Uterus (tissue), 2 donors: ENCODE measurements at regions not wholly inside any gene's neighbourhood (a gene's known extent, or its start where the extent isn't known, plus 50 kb on each side); places are given as distances from the start of the nearest gene placed in this dataset.
"Not testable (repeated sequence)": the region's sequence is repeated elsewhere in the genome, so short reads cannot be mapped to it uniquely, and the experiment has no call there.

ENCODE experiments used
- CTCF ChIP-seq, 4 experiments: fragments of 200-600 bp in 2 of 4; fragments of 450-650 bp in 2 of 4; sonication (generic) in 2 of 4; IDR thresholded peaks; one replicate each; pipeline ENCODE4 v1.5.1; 2016 to 2019; ENCODE audit warnings: antibody characterized with exemption in 4 of 4, mild to moderate bottlenecking in 2 of 4, moderate library complexity in 1 of 4
- POLR2A ChIP-seq, 2 donors: fragments of 450-650 bp; IDR thresholded peaks; one replicate each; pipeline ENCODE4 v1.6.1; 2016; ENCODE audit warnings: antibody characterized with exemption in 2 of 2, mild to moderate bottlenecking in 1 of 2, moderate library complexity in 1 of 2

GRCh38 chrX:26525768-26526167 lies 309.8 kb downstream of the MAGEB5 start:
- not testable (repeated sequence) for TF ChIP-seq CTCF, POLR2A (IDR thresholded peaks at IDR 0.05)
